ENCODE measurements at regions not wholly inside any gene's neighbourhood (a gene's known extent, or its start where the extent isn't known, plus 50 kb on each side); places are given as distances from the start of the nearest gene placed in this dataset.

DNA sequence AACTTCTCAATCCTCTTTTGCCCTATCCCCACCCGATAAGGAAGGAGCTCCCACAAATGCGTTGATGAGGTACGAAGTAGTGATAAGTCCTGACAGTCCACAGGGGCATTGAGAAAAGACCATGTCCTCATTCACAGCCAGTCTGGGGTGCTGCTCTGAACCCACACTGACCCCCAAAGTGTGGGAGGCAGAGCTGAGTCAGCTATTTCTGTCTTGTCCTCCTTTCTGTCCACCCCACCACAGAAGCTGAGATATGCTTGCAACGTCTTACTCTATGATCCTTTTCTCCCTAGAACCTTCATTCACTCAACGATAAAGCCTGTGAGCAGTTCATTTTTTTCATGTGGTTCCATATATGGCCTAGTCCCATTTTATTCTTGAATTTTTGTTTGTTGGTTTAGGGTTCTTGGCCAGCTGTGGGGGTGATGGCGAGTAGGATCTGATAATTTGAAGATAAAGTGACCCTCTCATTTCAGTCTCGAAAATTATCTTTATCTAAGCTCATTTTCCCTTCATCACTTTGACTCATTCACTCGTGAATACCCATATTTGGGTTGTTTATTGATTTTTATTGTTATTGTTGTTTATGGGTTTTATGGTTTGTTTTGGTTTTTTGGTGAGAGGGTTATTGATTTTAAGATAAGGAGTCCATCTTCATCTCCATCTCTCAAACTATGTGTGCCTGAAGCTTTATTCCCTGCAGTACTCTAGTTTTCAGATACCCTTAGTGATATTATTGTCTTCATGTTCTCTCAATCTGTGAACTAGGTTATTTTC lies 58.5 kb upstream of the ZNF366 start:
- Mint-ChIP-seq H3K9me3 (ENCODE audit: low read depth, unreplicated experiment) (peaks cover 2% of the 10 kb centered on the region), H3K4me1 (ENCODE audit: low read depth, unreplicated experiment) (peaks cover 9% of the 10 kb centered on the region), H3K4me3 (ENCODE audit: low read depth, unreplicated experiment) (no peak overlapping the region), H3K27me3 (ENCODE audit: unreplicated experiment) (peaks cover 71% of the 10 kb centered on the region), H3K36me3 (ENCODE audit: insufficient read depth, unreplicated experiment) (no peaks in the 10 kb centered on the region), H3K27ac (ENCODE audit: unreplicated experiment) (no peak overlapping the region)
- no TSS peak for BruUV-seq (replicated peaks)
- CTCF ChIA-PET, result interaction anchor here (0.7 kb wide), 1 partner anchor 48 kb away, joined by 3 read pairs; no protein-coding TSS in a partner anchor
- DNase-seq, result no peak
- TF ChIP-seq, protein P1, sequence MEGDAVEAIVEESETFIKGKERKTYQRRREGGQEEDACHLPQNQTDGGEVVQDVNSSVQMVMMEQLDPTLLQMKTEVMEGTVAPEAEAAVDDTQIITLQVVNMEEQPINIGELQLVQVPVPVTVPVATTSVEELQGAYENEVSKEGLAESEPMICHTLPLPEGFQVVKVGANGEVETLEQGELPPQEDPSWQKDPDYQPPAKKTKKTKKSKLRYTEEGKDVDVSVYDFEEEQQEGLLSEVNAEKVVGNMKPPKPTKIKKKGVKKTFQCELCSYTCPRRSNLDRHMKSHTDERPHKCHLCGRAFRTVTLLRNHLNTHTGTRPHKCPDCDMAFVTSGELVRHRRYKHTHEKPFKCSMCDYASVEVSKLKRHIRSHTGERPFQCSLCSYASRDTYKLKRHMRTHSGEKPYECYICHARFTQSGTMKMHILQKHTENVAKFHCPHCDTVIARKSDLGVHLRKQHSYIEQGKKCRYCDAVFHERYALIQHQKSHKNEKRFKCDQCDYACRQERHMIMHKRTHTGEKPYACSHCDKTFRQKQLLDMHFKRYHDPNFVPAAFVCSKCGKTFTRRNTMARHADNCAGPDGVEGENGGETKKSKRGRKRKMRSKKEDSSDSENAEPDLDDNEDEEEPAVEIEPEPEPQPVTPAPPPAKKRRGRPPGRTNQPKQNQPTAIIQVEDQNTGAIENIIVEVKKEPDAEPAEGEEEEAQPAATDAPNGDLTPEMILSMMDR (IDR thresholded peaks at IDR 0.05; ENCODE audit: unreplicated experiment), result no peak
- intact Hi-C loops (cut with micrococcal nuclease; ENCODE audit: unreplicated experiment), result no loop called here

GRCh38 chr5:72562717-72563116 lies 55.5 kb upstream of the ZNF366 start:
- TF ChIP-seq, protein P1 (IDR thresholded peaks at IDR 0.05; ENCODE audit: unreplicated experiment), result no peak
- Mint-ChIP-seq H3K27ac (ENCODE audit: unreplicated experiment) (no peak overlapping the region), H3K9me3 (ENCODE audit: low read depth, unreplicated experiment) (peaks cover 2% of the 10 kb centered on the region), H3K4me3 (ENCODE audit: low read depth, unreplicated experiment) (no peak overlapping the region), H3K4me1 (ENCODE audit: low read depth, unreplicated experiment) (peaks cover 9% of the 10 kb centered on the region), H3K27me3 (ENCODE audit: unreplicated experiment) (peaks cover 41% of the 10 kb centered on the region), H3K36me3 (ENCODE audit: insufficient read depth, unreplicated experiment) (no peaks in the 10 kb centered on the region)
- DNase-seq, result no peak
- BruUV-seq (replicated peaks), result no TSS peak
- CTCF ChIA-PET, result no interaction called here
- intact Hi-C loops (cut with micrococcal nuclease; ENCODE audit: unreplicated experiment), result no loop called here

GRCh38 chr5:72561148-72561972 lies 54.1 kb upstream of the ZNF366 start:
- Mint-ChIP-seq H3K4me3 (ENCODE audit: low read depth, unreplicated experiment) (no peak overlapping the region), H3K27me3 (ENCODE audit: unreplicated experiment) (peaks cover 27% of the 10 kb centered on the region), H3K27ac (ENCODE audit: unreplicated experiment) (no peak overlapping the region), H3K36me3 (ENCODE audit: insufficient read depth, unreplicated experiment) (peaks cover 5% of the 10 kb centered on the region), H3K9me3 (ENCODE audit: low read depth, unreplicated experiment) (peaks cover 2% of the 10 kb centered on the region), H3K4me1 (ENCODE audit: low read depth, unreplicated experiment) (peaks cover 21% of the 10 kb centered on the region)
- TF ChIP-seq, protein P1 (IDR thresholded peaks at IDR 0.05; ENCODE audit: unreplicated experiment), result no peak
- no TSS peak for BruUV-seq (replicated peaks)
- CTCF ChIA-PET, result no interaction called here
- intact Hi-C loops (cut with micrococcal nuclease; ENCODE audit: unreplicated experiment), result no loop called here
- no peak for DNase-seq

DNA sequence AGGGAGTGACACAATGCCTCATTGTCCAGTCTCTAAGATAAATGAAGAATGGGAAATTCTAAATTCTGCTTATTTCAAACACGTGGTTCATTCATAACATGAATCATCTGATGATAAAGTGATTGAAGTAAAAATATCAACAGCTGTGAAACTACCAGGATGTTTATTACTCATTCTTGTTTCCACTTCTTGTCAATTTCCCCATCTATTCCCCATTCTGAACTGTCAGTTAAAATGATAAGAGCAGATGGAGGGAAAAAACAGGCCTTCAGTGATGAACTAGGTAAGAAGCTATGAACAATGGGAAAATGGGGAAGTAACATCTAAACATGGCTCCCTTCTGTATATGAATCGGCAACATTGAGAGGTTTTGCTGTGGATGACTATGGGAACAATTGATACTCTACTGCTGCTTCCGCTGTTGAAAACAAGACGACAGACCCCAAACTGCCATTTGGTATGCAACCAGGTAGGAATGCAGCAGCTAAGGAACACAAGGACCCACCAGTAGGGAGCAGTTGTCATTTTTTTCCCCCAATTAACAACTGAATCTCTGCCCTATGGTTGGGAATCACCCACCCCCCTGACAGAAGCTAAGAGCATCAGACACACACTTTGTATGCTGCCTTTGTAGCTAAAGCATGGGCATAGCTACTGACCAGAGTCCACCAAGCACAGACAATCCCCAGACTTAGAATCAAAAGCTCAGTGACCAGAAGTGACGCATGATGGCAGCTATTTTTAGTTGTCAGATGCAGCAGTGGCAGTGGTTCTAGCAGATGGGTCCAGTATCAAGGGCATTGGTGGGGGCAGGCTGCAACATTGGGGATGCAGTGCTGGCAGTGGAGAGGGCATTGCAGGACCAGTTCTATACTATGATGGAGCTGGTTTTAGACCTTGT lies 52.9 kb upstream of the ZNF366 start:
- no peak for DNase-seq
- H3K36me3 Mint-ChIP-seq (ENCODE audit: insufficient read depth, unreplicated experiment), result peaks cover 5% of the 10 kb centered on the region
- H3K4me1 Mint-ChIP-seq (ENCODE audit: low read depth, unreplicated experiment), result peaks cover 28% of the 10 kb centered on the region
- BruUV-seq (replicated peaks), result no TSS peak
- intact Hi-C loops (cut with micrococcal nuclease; ENCODE audit: unreplicated experiment), result no loop called here
- CTCF ChIA-PET, result interaction anchor here (0.7 kb wide), 1 partner anchor 118 kb away, joined by 5 read pairs; no protein-coding TSS in a partner anchor
- peaks cover 2% of the 10 kb centered on the region for H3K9me3 Mint-ChIP-seq (ENCODE audit: low read depth, unreplicated experiment)
- H3K4me3 Mint-ChIP-seq (ENCODE audit: low read depth, unreplicated experiment), result no peak overlapping the region
- H3K27ac Mint-ChIP-seq (ENCODE audit: unreplicated experiment), result no peak overlapping the region
- peaks cover 16% of the 10 kb centered on the region for H3K27me3 Mint-ChIP-seq (ENCODE audit: unreplicated experiment)
- TF ChIP-seq, protein P1 (IDR thresholded peaks at IDR 0.05; ENCODE audit: unreplicated experiment), result no peak
